ENCODE measurements at regions not wholly inside any gene's neighbourhood (a gene's known extent, or its start where the extent isn't known, plus 50 kb on each side); places are given as distances from the start of the nearest gene placed in this dataset.

DNA sequence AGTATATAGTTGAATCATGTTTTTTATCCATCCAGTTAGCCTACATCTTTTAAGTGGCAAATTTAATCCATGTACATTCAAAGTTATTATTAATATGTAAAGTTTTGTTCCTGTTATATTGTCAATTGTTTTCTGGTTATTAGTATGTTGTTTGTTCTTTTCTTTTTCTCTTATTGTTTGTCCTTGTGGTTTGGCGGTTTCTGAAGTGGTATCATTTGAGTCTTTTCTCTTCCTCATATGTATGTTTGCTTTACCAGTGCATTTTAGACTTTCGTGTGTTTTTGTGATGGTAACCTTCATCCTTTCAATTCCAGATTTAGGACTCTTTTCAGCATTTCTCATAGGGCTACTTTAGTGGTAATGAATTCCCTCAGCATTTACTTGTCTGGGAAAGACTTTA, 130.4 kb upstream of the RFX3 start:
- TF ChIP-seq EZH2phosphoT487 (IDR thresholded peaks at IDR 0.05; ENCODE audit: borderline replicate concordance): no peak
- TF ChIP-seq, protein P1, sequence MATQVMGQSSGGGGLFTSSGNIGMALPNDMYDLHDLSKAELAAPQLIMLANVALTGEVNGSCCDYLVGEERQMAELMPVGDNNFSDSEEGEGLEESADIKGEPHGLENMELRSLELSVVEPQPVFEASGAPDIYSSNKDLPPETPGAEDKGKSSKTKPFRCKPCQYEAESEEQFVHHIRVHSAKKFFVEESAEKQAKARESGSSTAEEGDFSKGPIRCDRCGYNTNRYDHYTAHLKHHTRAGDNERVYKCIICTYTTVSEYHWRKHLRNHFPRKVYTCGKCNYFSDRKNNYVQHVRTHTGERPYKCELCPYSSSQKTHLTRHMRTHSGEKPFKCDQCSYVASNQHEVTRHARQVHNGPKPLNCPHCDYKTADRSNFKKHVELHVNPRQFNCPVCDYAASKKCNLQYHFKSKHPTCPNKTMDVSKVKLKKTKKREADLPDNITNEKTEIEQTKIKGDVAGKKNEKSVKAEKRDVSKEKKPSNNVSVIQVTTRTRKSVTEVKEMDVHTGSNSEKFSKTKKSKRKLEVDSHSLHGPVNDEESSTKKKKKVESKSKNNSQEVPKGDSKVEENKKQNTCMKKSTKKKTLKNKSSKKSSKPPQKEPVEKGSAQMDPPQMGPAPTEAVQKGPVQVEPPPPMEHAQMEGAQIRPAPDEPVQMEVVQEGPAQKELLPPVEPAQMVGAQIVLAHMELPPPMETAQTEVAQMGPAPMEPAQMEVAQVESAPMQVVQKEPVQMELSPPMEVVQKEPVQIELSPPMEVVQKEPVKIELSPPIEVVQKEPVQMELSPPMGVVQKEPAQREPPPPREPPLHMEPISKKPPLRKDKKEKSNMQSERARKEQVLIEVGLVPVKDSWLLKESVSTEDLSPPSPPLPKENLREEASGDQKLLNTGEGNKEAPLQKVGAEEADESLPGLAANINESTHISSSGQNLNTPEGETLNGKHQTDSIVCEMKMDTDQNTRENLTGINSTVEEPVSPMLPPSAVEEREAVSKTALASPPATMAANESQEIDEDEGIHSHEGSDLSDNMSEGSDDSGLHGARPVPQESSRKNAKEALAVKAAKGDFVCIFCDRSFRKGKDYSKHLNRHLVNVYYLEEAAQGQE (IDR thresholded peaks at IDR 0.05; ENCODE audit: low read depth): no peak
- no peak for TF ChIP-seq CEBPB (IDR thresholded peaks at IDR 0.05; ENCODE audit: low read depth)
- TF ChIP-seq, protein P2, sequence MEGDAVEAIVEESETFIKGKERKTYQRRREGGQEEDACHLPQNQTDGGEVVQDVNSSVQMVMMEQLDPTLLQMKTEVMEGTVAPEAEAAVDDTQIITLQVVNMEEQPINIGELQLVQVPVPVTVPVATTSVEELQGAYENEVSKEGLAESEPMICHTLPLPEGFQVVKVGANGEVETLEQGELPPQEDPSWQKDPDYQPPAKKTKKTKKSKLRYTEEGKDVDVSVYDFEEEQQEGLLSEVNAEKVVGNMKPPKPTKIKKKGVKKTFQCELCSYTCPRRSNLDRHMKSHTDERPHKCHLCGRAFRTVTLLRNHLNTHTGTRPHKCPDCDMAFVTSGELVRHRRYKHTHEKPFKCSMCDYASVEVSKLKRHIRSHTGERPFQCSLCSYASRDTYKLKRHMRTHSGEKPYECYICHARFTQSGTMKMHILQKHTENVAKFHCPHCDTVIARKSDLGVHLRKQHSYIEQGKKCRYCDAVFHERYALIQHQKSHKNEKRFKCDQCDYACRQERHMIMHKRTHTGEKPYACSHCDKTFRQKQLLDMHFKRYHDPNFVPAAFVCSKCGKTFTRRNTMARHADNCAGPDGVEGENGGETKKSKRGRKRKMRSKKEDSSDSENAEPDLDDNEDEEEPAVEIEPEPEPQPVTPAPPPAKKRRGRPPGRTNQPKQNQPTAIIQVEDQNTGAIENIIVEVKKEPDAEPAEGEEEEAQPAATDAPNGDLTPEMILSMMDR (IDR thresholded peaks at IDR 0.05 in 2 of 3, conservative IDR thresholded peaks at IDR 0.05 in 1 of 3; ENCODE audit: borderline replicate concordance in 1 of 3, insufficient read depth in 1 of 3, low read depth in 2 of 3, low read length in 2 of 3): no peak
- no peak for TF ChIP-seq RAD21 (IDR thresholded peaks at IDR 0.05; ENCODE audit: low read depth)
- TF ChIP-seq POLR2AphosphoS5 (IDR thresholded peaks at IDR 0.05; ENCODE audit: low read depth, low read length): no peak
- TF ChIP-seq, protein P3, sequence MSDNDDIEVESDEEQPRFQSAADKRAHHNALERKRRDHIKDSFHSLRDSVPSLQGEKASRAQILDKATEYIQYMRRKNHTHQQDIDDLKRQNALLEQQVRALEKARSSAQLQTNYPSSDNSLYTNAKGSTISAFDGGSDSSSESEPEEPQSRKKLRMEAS (IDR thresholded peaks at IDR 0.05): no peak
- no peak for TF ChIP-seq EZH2 (IDR thresholded peaks at IDR 0.05)
- TF ChIP-seq, protein P4, sequence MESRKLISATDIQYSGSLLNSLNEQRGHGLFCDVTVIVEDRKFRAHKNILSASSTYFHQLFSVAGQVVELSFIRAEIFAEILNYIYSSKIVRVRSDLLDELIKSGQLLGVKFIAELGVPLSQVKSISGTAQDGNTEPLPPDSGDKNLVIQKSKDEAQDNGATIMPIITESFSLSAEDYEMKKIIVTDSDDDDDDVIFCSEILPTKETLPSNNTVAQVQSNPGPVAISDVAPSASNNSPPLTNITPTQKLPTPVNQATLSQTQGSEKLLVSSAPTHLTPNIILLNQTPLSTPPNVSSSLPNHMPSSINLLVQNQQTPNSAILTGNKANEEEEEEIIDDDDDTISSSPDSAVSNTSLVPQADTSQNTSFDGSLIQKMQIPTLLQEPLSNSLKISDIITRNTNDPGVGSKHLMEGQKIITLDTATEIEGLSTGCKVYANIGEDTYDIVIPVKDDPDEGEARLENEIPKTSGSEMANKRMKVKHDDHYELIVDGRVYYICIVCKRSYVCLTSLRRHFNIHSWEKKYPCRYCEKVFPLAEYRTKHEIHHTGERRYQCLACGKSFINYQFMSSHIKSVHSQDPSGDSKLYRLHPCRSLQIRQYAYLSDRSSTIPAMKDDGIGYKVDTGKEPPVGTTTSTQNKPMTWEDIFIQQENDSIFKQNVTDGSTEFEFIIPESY (IDR thresholded peaks at IDR 0.05; ENCODE audit: extremely low read depth, insufficient replicate concordance, low read length): no peak
